ENCODE measurements at regions not wholly inside any gene's neighbourhood (a gene's known extent, or its start where the extent isn't known, plus 50 kb on each side); places are given as distances from the start of the nearest gene placed in this dataset.
"Not testable (repeated sequence)": the region's sequence is repeated elsewhere in the genome, so short reads cannot be mapped to it uniquely, and the experiment has no call there.

DNA sequence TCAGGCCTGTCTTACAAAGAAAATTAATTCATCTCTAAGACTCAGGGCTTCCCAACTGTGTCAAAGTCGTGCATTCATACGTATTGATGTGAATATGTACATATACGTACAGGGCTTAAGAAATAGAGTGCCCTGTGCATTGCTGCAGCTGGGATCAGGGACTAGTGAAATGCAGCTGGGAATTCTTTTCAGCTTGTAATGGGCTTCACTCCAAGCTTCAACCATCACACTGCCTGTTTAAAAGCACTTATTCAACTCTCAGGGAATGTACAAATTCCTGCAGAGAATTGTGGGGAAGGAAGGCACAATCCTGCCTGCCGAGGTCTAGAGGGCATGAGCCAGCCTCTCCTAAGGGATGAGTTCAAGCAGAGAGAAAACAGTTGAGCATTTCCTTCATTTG is 59.6 kb upstream of the MAN2A1 start:
- no peak for DNase-seq

DNA sequence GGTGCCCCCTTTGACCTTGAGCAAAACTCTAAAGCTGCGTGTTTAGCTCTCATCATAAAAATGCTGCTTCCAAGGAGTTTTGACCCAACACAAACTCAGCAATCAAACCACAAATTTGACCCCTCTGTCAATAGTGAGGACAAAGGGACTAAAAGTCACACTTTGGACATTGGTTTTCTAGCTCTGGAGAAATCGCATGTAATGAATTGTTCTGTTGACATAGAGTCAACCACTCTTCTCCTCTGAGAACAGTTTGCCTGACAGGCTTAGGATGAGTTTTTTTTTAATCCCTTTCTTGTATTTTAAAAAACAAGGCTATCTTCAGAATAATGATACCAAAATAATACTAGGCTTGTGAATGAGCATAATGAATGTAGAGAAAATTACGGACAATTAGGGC is 61.1 kb upstream of the MAN2A1 start:
- no peak for DNase-seq

DNA sequence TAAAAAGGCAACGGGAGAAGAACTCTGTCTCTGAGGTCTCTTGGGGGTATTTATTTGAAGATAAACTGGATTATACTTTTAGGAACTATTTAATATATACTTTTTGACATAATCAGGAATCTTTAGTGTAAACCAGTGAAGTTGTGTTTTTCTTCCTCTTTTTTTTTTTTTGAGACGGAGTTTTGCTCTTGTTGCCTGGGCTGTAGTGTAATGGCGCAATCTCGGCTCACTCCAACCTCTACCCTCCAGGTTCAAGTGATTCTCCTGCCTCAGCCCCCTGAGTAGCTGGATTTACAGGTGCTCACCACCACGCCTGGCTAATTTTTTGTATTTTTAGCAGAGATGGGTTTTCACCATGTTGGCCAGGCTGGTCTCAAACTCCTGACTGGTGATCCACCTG is 68.5 kb upstream of the MAN2A1 start:
- not testable (repeated sequence) for DNase-seq

DNA sequence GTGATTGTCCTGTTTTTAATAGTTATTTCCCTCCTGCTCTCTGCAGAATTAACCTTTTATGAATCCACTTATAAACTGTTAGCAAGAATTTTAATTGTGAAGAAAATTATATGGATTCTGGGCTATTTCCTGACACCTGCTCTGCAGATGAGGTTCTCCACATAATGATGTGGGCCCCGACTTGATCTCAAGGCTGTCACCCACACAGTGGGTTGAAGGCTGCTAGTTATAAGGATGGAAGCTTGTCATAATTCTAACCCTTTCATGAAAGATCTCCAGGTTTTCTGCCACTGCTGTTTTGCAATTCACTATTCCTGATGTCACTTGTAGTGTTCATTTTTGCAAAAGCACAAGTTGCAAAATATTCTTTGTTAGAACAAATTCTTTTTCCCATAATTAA is 69.1 kb upstream of the MAN2A1 start:
- DNase-seq, result no peak

DNA sequence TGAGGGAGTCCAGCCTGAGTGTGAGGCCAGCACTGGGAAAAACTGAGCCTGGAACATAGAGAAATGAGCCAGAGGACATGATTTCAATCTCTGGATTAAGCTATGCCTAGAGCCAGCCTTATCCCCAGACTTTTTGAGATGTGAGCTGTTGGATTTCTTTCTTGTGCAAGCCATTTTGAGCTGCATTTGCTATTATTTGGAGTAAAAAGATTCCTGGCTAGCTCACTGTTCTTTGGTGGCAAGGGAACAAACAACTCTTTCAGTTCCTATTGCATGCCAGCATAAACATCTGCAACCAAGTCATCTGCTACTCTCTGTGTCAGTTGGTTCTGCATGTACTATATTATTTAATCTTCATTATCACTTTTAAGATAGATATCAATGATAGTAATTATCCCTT is 70.1 kb upstream of the MAN2A1 start:
- no peak for DNase-seq

DNA sequence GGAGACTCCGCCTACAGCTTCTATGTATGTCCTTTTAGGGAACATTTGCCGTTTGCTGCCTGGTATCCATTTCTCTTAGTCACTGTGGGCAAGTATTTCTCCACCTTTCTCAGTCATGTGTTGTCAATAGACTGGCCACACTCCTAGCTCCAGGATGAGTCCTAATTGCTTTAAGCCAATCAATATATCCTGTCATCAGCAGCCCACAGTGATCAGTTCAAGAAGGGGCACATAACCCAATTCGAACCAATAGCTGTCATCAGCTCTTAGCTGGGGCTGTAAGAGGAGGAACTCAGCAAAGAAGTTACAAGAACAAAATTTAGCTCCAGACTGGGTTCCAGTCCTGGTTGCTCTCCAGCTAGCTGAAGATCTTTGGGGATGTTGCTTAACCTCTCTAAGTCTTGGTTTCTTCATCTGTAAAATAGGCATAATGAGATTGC is 70.7 kb upstream of the MAN2A1 start:
- DNase-seq, result no peak

DNA sequence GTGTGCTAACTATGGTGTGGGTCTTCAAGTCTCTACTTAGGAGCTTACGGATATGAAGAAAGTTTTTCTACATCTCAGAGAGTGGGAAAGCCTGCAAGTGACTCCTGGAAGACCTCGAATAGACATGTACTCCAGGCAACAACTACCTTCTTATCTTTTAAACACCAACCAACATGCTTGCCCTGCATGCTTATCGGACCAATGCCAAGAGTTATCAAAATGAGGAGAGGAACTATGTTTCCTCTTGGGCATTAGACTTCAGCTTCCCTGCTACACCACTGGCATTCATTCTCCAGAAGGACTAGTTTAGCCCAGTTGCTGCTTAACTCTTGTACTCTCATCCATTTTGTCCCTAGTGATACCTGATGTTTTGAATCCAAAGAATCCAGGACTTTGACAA is 74.7 kb upstream of the MAN2A1 start:
- DNase-seq, result no peak

DNA sequence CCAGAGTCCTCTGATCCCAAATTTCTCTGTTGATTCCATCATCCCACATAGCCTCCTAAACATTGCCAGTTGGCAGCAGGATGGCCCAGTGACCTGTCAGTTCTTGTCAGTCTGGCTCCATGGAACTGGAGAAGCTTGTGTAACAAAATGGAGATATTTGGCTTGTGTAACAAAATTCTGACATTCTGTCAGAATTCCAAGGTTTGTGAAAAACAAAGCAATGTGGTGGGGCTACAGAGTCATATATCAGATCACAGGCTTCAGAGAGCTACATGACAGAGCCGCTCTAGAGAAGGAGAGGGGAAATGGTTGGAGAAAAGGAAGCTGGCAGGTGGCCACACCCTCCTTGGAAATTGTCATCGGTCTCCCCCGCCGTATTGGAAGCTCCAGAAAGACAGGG is 75.4 kb upstream of the MAN2A1 start:
- DNase-seq, result no peak

DNA sequence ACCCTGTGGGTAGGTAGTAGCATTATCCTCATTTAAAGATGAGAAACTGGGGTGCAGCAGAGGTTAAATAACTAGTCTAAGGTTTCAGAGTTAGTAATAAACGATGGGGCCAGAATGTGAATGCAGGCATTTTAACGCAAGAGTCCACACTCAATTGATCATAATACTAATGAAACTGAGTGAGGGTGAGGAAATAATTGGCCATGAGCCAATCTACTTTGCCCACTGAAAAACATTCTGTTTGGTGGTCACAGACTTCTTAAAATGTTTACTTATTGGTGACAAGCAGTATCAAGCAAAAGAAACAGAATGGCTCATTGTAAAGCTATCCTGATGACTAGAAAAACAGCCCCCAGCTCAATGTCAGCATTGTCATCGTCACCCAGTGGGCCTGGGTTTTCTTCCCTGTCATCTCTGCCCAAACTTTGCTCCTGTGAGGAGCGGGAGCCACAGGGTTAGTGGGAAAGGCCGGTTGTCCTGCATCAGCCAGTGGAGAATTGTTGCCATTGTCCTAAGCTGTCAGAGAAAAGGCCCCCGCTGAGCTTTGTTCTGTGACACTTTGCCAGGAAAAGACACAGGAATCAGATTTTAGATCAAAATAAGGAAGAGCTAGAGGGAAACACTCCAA is 77.3 kb upstream of the MAN2A1 start:
- DNase-seq, result no peak

DNA sequence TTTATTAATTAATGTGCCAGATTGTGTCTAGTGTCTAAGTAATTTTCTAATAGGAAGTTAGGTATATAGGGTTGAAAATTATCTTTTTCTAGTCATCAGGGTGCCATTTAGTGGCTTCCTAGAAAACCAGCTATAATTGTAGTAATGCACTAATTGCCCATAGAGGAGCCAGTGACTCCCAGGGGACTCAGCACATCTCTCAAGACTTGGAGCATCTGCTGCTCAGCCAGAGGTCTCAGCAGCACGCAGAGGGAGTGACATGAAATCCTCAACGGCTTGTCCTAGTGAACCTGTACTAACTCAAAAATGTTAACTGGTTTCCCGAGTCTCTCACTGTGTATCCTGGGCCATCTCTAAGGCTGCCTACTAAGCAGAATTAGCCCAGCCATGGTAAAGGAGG is 78.2 kb upstream of the MAN2A1 start:
- no peak for DNase-seq

DNA sequence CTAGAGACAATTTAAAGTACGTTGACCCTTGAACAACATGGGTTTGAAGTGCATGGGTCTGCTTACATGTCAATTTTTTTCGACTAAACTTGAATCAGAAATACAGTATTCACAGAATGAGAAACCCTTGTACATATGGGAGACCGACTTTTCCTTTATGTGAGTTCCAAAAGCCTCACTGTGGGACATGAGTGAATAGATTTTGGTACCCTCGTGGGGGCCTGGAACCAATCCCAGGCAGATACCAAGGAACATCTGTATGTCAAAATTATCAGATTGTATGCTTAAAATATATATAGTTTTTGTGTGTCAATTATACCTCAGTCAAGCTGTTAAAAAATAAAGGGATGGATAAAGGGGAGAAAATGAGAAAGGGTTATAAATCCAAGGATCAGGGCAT is 78.7 kb upstream of the MAN2A1 start:
- no peak for DNase-seq

DNA sequence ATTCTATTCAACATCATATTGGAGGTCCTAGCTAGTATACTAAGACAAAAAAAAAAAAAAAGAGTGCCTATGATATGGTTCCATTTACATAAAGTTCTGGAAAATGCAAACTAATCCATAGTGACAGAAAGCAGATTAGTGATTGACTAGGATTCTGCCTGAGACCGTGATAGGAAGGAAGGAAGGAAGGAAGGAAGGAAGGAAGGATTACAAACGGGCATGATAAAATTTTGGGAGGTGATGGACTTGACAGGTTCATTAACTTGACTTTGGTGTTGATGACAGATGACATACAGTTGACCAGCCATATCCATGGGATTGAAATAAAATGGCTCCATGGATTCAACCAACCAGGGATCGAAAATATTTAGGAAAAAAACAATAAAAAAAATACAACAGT is 79.1 kb upstream of the MAN2A1 start:
- DNase-seq, result no peak

DNA sequence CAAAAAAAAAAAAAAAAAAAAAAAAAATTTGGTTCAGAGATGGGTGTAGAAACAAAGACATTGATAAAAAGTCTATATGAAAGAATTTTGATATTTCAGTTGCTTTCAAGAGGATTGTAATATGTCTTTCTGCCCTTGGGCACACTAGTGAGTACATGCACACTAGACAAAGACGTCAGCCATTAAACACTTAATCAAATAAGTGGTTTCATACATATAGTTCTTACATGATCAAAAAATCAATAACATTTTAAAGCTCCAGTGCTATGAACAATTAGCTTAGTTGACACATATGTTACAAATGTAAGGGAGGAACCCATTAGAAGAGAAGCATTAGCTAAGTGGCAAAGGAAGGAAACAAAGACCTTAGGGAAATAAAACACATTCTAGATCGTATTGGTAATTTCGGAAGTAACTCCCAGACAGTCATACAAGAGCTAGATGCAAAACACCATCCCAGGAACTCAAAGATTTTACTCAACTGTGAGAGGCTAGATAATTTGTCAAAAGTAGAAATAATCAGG is 84.5 kb upstream of the MAN2A1 start:
- DNase-seq, result no peak

DNA sequence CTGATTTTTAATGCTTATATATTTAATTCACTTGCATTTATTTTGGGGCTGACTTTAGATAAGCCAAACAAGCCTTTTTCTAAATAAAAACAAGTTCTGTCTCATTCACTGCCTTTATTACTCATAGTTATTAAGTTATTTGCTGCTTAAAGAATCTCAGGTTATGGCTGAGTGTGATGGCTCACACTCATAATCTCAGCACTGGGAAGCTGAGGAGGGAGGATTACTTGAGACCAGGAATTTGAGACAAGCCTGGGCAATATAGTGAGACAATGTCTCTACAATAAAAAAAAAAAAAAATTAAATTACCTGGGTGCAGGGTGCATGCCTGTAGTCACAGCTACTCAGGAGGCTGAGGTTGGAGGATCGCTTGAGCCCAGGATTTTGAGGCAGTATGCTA is 85.0 kb upstream of the MAN2A1 start:
- no peak for DNase-seq

DNA sequence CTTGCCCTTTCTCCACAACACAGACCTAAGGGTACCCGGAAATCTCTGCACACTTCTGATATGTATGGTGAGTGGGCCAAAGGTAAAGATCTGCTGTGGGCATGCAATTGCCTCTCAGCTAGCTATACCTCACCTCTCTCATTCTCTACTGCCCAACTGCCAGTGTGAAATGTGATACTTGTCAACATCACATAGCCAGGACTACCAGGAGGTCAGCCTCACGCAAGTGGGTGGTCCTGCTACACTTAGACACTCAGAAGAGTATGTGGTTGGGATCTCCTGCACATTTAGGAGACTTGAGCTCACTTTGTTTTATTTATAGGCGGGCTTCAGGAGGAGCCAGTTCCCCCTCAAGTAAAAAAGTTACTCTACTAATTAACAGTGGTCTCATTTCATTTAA is 88.0 kb upstream of the MAN2A1 start:
- no peak for DNase-seq

DNA sequence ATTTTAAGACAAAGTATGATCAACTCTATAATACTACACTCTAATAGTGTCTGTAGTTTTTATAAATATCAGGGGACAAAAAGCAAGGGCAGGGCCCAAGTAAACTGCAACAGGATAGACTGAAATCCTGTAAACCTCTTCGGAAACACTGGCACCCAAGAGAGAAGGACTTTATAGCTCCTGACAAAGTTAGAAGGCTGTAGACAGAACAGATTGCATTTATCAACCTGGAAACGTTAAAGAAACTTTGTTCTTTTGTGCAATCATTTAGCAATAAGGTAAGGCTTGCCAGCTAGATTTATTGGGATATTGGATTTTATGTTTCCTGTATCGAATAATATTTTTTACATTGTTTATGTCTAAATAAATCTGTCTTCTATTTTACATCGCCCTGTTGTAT is 91.8 kb upstream of the MAN2A1 start:
- DNase-seq, result no peak

DNA sequence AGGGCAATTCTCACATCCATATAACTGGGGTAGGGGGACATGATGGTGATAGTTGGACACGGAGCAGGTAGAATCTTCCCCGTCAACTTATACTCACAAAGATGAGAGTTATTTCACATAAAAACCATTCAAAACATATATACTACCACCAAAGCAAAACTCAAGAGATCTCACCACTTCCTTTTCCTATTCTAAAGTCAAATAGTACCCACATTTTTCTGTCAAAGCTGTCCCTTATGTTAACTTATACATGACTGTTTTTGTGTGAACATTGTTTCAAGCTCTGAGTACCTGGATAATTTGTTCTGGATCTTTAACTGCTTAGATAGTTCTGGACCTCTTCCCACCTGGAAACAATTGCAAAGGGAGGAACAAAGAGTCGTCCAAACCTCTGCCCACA is 95.5 kb upstream of the MAN2A1 start:
- DNase-seq, result no peak

DNA sequence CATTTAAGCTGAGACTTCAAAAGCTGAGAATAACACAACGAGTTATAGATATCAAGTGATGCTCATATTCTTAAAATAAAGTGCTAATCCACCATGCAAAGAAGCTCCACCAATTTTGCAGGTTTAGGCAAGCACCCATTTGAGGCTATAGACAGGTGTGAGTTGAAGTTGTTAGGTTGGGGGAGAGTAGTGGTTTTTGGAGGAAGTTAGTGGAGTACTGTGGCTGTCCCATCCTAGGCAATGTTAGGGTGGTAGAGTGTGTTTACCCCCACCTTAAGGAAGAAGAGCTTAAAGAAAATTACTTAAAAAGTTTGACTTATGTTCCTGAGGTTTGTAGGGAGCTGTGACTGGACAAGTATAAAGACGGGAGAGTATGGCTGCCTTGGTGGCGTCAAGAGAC is 98.9 kb upstream of the MAN2A1 start:
- no peak for DNase-seq

DNA sequence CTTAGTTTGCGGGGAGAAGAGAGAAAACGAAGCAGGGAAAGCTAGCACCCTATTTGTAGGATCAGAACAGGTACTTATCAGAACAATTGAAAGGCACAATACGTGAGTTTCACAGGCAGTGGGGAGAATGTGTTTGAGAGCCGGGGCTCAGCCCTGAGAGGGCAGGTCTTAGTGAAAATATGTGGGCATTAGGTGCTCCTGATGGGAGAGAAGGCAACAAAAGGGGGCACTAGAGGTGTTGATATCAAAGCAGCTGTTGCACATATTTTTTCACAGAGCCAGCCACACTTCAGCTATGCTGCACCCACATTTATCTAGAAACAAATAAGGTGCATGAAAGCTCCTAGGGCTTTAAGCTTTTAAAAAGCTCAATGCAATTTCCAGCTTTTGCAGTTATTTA is 99.7 kb upstream of the MAN2A1 start:
- DNase-seq, result no peak

DNA sequence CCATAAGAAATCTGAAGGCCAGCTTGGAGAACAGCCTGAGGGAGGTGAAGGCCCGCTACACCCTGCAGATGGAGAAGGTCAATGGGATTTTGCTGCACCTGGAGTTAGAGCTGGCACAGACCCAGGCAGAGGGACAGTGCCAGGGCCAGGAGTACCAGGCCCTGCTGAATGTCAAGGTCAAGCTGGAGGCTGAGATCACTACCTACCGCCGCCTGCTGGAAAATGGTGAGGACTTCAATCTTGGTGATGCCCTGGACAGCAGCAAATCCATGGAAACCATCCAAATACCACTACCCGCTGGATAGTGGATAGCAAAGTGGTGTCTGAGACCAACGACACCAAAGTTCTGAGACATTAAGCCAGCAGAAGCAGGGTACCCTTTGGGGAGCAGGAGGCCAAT is 100.5 kb upstream of the MAN2A1 start:
- no peak for DNase-seq

DNA sequence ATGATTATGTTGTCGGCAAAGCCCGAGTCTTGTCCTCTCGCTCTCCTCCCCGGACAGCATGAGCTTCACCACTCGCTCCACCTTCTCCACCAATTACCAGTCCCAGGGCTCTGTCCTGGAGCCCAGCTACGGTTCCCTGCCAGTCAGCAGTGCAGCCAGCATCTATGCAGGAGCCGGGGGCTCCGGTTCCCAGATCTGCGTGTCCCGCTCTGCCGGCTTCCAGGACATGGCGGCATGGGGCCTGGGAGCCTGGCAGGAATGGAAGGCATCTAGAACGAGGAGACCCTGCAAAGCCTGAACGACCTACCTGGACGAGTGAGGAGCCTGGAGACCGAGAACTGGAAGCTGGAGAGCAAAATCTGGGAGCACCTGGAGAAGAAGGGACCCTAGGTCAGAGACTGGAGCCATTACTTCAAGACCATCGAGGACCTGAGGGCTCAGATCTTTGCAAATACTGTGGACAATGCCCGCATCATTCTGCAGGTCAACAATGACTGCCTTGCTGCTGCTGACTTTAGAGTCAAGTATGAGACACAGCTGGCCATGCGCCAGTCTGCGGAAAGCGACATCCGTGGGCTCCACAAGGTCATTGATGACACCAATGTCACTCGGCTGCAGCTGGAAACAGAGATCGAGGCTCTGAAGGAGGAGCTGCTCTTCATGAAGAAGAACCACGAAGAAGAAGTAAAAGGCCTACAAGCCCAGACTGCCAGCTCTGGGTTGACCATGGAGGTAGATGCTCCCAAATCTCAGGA is 101.3 kb upstream of the MAN2A1 start:
- DNase-seq, result no peak

DNA sequence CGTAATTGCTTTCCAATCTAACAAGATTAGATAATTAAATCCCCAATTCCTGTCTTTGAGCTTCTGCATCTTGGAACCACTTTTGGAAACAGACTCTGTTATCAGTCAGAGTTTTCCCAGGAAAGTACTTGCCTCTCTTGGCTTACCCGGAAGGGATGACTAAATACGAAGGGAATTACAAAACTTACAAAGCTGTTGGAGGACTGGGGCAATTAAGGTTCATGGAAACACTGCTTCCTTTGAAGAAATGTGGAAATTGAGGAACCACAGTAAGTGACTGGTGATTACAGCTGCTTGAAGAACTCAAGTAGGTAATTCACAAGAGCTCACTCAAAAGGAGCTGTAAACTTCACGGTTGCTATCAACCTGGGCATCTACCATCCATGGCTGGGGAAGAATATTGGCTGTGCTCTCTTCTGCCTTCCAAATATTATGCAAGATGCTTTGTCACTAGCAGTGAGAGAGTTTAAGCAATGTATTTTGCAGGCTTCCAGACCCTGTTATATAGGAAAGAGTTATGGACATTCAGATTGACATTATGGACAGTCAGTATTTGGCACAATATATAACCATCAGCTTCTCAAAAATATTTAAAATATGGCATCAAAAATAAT is 104.6 kb upstream of the MAN2A1 start:
- no peak for DNase-seq

DNA sequence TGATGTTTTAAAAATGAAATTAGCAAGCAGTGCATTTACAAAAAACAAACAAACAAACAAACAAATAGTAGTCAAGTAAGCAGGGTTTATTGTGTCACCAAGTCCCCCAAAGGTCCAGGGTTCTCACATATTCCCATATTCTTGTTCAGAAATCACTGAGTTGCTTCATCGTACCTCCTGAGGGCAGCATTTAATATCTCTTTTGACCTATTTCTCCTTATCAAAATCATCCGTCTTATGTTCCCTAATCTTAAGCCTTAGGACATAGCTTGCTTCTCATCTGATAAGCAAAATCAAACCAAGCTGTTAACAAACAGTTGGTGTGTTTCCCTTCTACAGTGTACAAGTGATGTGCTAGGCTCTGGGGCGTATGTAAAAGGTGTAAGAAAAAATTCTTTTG is 109.5 kb upstream of the MAN2A1 start:
- no peak for DNase-seq

DNA sequence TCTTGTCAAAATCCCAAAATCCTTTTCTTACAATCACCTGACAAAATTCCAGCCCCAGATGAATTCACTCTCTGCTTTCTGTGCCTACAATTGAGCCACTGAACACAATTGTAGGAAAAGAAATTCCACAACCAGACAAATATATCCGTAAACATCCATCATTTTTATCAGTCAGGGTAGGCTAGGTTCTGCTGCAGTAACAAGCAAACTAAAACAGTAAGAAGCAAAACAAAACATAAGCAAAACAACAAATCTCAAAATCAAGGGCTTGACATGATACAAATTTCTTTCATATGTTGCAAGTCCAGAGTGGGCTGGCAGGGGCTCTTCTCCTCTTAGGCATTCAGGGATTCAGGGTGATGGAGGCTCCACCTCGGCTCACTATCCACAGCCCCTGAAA is 114.2 kb upstream of the MAN2A1 start:
- DNase-seq, result no peak
